NCI-H187 (cell line): ENCODE measurements at regions not wholly inside any gene's neighbourhood (a gene's known extent, or its start where the extent isn't known, plus 50 kb on each side); places are given as distances from the start of the nearest gene placed in this dataset.
"Not testable (repeated sequence)": the region's sequence is repeated elsewhere in the genome, so short reads cannot be mapped to it uniquely, and the experiment has no call there.

ENCODE experiments used
- DNase-seq, 2 experiments: peaks; one replicate each; lab custom pipeline; 2025; lab: John Stamatoyannopoulos, UW

- DNase-seq, result no peak
Observed at GRCh38 chr9:82116556-82116955, 128.0 kb downstream of the SPATA31D1 start.

DNA sequence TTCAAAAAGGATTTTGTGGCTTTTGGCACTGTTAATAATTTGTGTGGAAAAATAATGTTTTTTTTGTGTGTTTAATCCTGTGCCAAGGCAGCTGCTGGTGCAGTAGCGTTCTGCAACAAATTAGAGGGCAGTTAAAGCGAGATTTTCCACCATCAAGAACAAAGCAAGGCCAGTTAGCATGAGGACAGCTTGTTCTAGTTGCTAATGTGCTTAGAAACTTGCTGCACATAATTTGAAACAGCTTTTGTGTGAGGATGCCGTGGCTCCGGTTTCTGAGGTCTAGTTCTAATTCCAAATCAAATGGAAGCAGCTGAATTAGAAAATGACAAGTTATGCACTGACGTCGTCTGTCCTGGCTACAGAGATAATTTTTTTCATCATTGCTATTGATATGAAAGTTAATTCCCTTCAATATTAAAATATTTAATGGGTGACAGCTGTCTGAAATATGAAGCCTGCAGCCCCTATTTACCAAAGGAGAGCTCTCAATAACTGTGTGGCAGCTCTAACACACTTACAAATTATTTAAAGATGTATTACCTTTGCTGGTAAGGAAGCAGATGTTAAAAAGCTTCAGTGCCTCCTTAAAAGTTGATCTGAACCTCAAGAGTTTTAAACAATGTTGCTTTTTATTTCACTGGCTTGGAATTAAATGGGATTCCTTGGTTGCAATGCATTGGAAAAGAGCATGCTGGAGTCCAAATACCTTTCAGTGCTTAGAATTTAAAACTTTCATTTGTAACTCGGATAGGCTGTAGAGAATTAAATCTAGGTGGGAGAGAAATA, 128.6 kb downstream of the SPATA31D1 start:
- no peak for DNase-seq

DNA sequence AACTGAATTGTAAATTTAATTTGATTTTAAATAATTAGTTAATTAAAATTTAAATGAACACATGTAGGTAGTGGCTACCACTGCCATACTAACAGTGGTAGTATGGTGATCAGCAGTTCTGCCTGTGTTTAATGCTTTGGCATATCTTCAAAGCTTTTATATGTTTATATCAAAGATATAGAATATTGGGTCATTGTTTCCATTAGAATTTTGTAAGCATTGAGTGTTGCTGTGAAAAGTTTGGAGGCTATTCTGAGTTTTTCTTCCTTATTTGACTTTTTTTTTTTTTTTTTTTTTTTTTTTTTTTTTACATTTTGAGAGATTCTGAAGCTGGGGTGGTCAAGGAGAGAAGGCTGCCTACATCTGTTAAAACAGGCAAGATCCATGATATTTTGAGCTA, 134.2 kb downstream of the SPATA31D1 start:
- DNase-seq, result no peak

- no peak for DNase-seq
Observed at GRCh38 chr9:82124090-82124489, 135.5 kb downstream of the SPATA31D1 start.

- no peak for DNase-seq
Observed at GRCh38 chr9:82126256-82126655, 137.7 kb downstream of the SPATA31D1 start.

DNA sequence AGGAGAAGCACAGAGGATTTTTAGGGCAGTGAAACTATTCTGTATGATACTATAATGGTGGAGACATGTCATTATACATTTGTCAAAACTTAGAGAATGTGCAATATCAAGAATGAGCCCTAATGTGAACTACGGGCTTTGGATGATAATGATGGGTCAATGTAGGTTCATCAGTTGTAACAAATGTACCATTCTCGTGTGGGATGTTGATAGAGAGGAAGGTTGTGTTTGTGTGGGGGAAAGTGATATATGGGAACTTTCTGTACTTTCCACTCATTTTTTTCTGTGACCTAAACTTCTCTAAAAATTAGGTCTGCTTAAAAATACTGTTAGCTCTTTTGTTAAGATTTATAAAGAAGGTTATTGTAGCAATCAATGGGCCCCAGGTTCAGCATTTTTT, 138.9 kb downstream of the SPATA31D1 start:
- no peak for DNase-seq

- no peak for DNase-seq
Observed at GRCh38 chr9:82128011-82128696, 139.6 kb downstream of the SPATA31D1 start.

DNA sequence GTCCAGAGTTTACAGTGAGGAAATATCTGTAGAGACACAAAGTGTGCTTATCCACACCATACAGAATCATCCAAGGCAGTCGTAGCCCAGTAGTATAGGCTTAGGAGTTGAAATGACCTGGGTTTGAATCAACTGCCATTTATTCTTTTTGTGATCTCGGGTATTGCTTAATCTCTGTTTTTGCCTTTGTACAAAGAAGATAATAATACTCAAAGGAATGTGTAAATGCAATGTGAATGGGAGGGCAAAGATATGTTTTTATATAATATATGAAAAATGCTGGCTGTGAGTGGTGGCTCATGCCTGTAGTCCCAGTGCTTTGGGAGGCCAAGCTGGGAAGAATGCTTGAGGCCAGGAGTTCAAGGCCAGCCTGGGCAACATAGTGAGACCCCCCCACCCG, 141.1 kb downstream of the SPATA31D1 start:
- no peak for DNase-seq

DNA sequence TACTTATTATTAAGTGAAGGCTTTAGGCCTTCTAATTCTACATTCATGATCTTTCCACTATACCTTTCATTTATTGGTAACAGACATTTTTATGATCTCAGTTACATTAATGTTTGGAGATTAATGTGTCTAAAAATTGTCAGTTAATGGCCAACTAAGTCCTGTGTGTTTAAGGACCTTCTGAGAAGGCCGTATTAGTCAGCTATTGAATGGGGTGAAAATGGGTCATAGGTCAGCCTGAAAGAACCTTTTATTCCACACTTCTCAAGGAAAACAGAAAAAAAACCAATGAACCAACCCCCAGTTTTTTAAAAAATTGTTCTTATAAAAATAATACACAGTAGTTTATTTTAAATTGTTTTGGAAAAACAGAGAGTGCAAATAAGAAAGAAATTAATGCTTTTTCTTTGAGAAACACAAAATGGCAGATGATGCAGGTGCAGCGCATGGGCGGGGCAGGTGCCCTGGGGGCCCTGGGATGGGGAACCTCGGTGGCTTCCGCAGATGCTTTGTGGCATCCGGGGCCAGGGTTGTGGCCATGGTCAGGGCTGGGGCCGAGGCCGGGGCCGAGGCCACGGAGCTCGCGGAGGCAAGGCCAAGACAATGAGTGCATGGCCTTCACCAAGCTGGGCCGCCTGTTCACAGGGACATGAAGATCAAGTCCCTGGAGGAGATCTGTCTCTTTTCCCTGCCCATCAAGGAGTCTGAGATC, 141.9 kb downstream of the SPATA31D1 start:
- DNase-seq, result no peak

- no peak for DNase-seq
Observed at GRCh38 chr9:82131072-82131471, 142.5 kb downstream of the SPATA31D1 start.

- no peak for DNase-seq
Observed at GRCh38 chr9:82132024-82132423, 143.5 kb downstream of the SPATA31D1 start.

DNA sequence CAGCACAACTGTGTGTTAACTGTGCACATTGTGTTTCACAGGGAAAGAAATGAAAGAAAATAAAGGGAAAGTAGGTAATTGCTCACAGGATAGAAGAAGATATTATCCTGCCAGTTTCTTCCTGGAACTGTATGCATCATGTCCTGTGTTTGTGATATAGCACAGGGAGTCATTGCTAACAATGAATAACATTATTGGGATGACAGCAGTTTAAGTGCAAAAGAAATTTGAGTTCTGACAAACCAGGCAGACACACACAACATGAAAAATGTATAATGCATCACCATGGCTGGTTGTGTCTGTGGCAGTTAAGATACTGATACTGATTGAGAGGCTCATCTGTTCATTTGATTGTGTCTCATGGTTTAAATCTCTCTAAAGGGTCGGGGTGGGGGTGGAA, 145.4 kb downstream of the SPATA31D1 start:
- no peak for DNase-seq

- no peak for DNase-seq
Observed at GRCh38 chr9:82135106-82135505, 146.5 kb downstream of the SPATA31D1 start.

- not testable (repeated sequence) for DNase-seq
Observed at GRCh38 chr9:82138081-82138480, 149.5 kb downstream of the SPATA31D1 start.

GRCh38 chr9:82140471-82140870, 151.9 kb downstream of the SPATA31D1 start:
- DNase-seq, result no peak

GRCh38 chr9:82144803-82145202, 156.2 kb downstream of the SPATA31D1 start:
- DNase-seq, result no peak

- DNase-seq, result no peak
Observed at GRCh38 chr9:82146677-82147076, 158.1 kb downstream of the SPATA31D1 start.

GRCh38 chr9:82147798-82148425, 159.3 kb downstream of the SPATA31D1 start:
- DNase-seq, result no peak

DNA sequence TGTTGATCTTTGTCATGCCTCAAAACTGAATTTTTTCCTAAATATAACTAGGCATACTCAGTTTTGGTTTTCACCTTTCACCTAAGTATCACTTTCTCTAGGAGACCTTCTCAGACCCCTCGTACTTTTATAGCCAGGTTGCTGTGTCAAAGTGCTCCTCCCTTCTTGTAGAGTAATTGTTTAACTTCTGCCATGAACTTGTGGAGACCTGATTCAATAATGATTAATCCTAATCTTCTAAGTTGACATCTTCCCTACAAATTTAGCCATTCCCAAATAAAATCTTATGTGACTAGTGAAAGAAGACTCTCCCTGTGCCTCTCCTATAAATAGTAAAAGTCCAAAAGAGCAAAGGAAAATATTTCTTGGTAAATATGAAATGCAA, 159.8 kb downstream of the SPATA31D1 start:
- DNase-seq, result no peak

GRCh38 chr9:82148901-82149461, 160.4 kb downstream of the SPATA31D1 start:
- DNase-seq, result no peak

DNA sequence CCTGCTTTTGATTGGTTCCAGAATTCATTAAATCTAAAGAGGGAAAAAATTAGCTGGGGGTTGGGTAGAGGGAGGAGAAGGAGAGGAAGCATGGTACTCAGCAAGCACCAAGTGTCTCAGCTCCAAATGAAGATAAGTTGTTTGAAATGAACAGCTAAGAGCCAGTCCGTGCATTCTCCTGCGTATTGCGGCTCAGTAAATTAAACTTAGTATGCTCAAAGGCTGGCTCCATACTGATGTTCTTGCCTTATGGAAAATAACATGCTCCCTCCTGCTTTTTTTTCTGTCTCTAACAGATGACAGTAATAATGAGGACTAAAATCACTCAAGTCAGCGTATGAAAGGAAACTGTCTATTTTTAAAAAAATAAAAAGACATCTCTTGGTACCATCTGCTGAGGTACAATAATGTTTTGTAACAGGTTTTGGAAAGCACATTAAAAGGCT, 161.0 kb downstream of the SPATA31D1 start:
- DNase-seq, result no peak

- DNase-seq, result no peak
Observed at GRCh38 chr9:82152181-82152580, 163.6 kb downstream of the SPATA31D1 start.
